ENCODE measurements at regions not wholly inside any gene's neighbourhood (a gene's known extent, or its start where the extent isn't known, plus 50 kb on each side); places are given as distances from the start of the nearest gene placed in this dataset.
"Not testable (repeated sequence)": the region's sequence is repeated elsewhere in the genome, so short reads cannot be mapped to it uniquely, and the experiment has no call there.

DNA sequence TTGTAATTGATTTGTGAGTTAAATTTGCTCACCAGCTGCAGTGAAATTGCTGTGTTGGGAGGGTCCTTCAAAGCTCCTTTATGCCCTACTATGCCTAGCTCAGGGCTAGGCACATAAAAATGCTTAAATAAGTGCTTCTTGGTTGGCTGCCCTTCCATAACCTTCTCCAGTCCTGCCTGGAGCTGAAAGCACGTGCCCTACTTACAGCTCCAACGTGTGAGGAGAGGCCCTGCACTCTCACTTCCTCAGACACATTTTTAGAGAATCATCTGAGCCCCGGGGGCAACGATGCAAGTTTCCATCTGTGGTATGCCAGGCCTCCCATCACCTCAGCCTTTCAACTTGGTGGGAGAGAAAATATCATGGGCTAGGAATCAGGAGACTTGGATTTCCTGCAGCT is 202.7 kb downstream of the BCL11A start:
- peaks cover 28% of the 10 kb centered on the region for H3K4me1 Mint-ChIP-seq
- H3K27me3 Mint-ChIP-seq (ENCODE audit: low read depth): no peaks in the 10 kb centered on the region
- DNase-seq (ENCODE audit: low spot score in 2 of 2, unreplicated experiment in 2 of 2): no peak
- H3K36me3 Mint-ChIP-seq: peaks cover 3% of the 10 kb centered on the region
- no peak for TF ChIP-seq CTCF (IDR thresholded peaks at IDR 0.05; ENCODE audit: unreplicated experiment)
- H3K27ac Mint-ChIP-seq: no peak overlapping the region
- no peak overlapping the region for H3K4me3 Mint-ChIP-seq
- H3K9me3 Mint-ChIP-seq: peaks cover 8% of the 10 kb centered on the region

DNA sequence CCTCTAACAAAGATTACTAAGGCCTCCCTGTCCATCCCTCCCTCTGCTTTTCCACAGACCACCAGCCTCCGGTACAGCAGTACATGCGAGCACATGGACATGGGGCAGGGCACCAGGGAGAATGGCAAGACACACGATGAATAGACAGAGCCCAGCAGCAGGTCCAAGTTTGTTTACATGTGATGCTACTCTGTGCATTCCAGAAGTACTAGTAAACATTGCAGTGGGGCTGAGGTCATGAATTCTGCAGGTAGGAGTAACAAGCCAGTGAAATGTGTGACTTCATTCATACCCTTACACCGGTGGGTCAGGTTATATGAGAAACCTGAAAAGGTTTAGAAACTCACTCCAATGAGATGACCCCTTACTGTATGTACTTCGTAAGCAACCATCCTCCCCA is 205.7 kb downstream of the BCL11A start:
- no peak for DNase-seq (ENCODE audit: low spot score in 2 of 2, unreplicated experiment in 2 of 2)
- Mint-ChIP-seq H3K27me3 (ENCODE audit: low read depth) (no peaks in the 10 kb centered on the region), H3K9me3 (peaks cover 8% of the 10 kb centered on the region), H3K27ac (no peak overlapping the region), H3K4me3 (no peak overlapping the region), H3K36me3 (peaks cover 3% of the 10 kb centered on the region), H3K4me1 (peaks cover 6% of the 10 kb centered on the region)
- no peak for TF ChIP-seq CTCF (IDR thresholded peaks at IDR 0.05; ENCODE audit: unreplicated experiment)

- not testable (repeated sequence) for H3K4me3 Mint-ChIP-seq; H3K9me3 Mint-ChIP-seq; H3K27me3 Mint-ChIP-seq (ENCODE audit: low read depth); H3K4me1 Mint-ChIP-seq; H3K27ac Mint-ChIP-seq; DNase-seq (ENCODE audit: low spot score in 2 of 2, unreplicated experiment in 2 of 2); H3K36me3 Mint-ChIP-seq
Observed at GRCh38 chr2:60342491-60342890, 211.0 kb downstream of the BCL11A start.

- Mint-ChIP-seq H3K9me3 (no peaks in the 10 kb centered on the region), H3K4me1 (peaks cover 3% of the 10 kb centered on the region), H3K27me3 (ENCODE audit: low read depth) (no peaks in the 10 kb centered on the region), H3K36me3 (no peaks in the 10 kb centered on the region), H3K4me3 (no peak overlapping the region), H3K27ac (no peak overlapping the region)
- no peak for DNase-seq (ENCODE audit: low spot score in 2 of 2, unreplicated experiment in 2 of 2)
- TF ChIP-seq CTCF (IDR thresholded peaks at IDR 0.05; ENCODE audit: unreplicated experiment): no peak
Observed at GRCh38 chr2:60341151-60341550, 212.3 kb downstream of the BCL11A start.

DNA sequence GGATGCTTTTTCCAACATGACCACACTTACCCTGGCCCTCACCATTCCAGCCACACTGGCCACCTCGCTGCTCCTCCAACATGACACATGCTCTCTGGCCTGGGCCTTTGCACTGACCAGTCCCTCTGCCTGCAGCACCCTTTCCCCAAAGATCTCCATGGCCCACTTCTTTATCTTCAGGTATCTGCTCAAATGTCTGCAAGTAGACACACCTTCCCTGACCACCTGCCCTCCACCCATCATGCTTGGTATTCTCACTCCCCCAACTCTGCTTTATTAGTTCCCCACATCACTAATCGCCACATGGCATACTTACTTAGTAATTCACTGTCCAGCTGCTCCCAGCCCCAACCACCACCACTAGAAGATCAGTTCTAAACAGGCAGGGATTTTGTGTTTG is 214.2 kb downstream of the BCL11A start:
- no peak overlapping the region for H3K4me3 Mint-ChIP-seq
- H3K27me3 Mint-ChIP-seq (ENCODE audit: low read depth): no peaks in the 10 kb centered on the region
- H3K9me3 Mint-ChIP-seq: no peaks in the 10 kb centered on the region
- peaks cover 8% of the 10 kb centered on the region for H3K4me1 Mint-ChIP-seq
- TF ChIP-seq CTCF (IDR thresholded peaks at IDR 0.05; ENCODE audit: unreplicated experiment): no peak
- H3K27ac Mint-ChIP-seq: no peak overlapping the region
- no peak for DNase-seq (ENCODE audit: low spot score in 2 of 2, unreplicated experiment in 2 of 2)
- H3K36me3 Mint-ChIP-seq: no peaks in the 10 kb centered on the region

DNA sequence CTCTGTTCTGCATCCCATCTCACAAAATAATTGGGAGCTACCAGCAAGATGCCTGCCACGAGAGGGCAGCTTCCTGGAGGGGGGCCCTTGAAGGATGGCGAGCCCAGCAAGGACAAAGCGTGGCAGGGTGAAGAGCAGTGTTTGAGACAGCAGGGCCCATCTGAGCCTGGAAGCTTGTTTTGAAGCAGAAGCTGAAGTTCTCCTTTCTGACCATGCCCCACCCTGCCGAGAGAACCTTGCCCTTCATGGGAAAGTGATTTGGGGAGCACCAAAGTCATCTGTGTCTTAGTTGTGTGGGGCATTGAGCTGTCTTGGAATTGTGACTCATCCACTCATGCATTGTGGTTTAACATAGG is 216.3 kb downstream of the BCL11A start:
- TF ChIP-seq CTCF (IDR thresholded peaks at IDR 0.05; ENCODE audit: unreplicated experiment): no peak
- no peak overlapping the region for H3K27ac Mint-ChIP-seq
- H3K4me1 Mint-ChIP-seq: peaks cover 8% of the 10 kb centered on the region
- no peaks in the 10 kb centered on the region for H3K27me3 Mint-ChIP-seq (ENCODE audit: low read depth)
- H3K9me3 Mint-ChIP-seq: no peaks in the 10 kb centered on the region
- no peak overlapping the region for H3K4me3 Mint-ChIP-seq
- no peaks in the 10 kb centered on the region for H3K36me3 Mint-ChIP-seq
- DNase-seq (ENCODE audit: low spot score in 2 of 2, unreplicated experiment in 2 of 2): no peak

All from mesothelial cell of epicardium (in vitro differentiated cells).